Peyer's patch (tissue), 4 donors: ENCODE measurements at regions not wholly inside any gene's neighbourhood (a gene's known extent, or its start where the extent isn't known, plus 50 kb on each side); places are given as distances from the start of the nearest gene placed in this dataset.

Experiments used
- CTCF ChIP-seq, 6 experiments: fragments of 450-650 bp in 4 of 6; fragments of 200-600 bp in 2 of 6; sonication (generic) in 1 of 6; IDR thresholded peaks; one replicate each; pipeline ENCODE4 v1.5.1; 2017 to 2019; ENCODE audit warnings: antibody characterized with exemption in 6 of 6, mild to moderate bottlenecking in 3 of 6, moderate library complexity in 1 of 6
- POLR2A ChIP-seq, 2 donors: fragments of 450-650 bp; IDR thresholded peaks; one replicate each; pipeline ENCODE4 v1.5.1; 2017; ENCODE audit warnings: antibody characterized with exemption in 2 of 2, mild to moderate bottlenecking in 2 of 2, moderate library complexity in 2 of 2

- TF ChIP-seq CTCF (IDR thresholded peaks at IDR 0.05) (no peak), POLR2A (IDR thresholded peaks at IDR 0.05) (no peak)
These were observed 197.8 kb downstream of the OGFRL1 start for GRCh38 chr6:71486461-71486860.
